Left ventricle myocardium inferior (tissue), 1 donor: ENCODE measurements at regions not wholly inside any gene's neighbourhood (a gene's known extent, or its start where the extent isn't known, plus 50 kb on each side); places are given as distances from the start of the nearest gene placed in this dataset.

Source experiments
- DNase-seq: peaks from one replicate; pipeline ENCODE4 v3.0.0-alpha.2; 2020
- H3K27ac ChIP-seq: fragments of 200-600 bp; replicated peaks from 2 replicates; pipeline ENCODE4 v1.8.0; 2021
- H3K27me3 ChIP-seq: fragments of 200-600 bp; 2 replicates; pipeline ENCODE4 v1.8.0; 2021; ENCODE audit warnings: low read depth
- H3K36me3 ChIP-seq: fragments of 200-600 bp; 2 replicates; pipeline ENCODE4 v1.8.0; 2021
- H3K4me1 ChIP-seq: fragments of 200-600 bp; 2 replicates; pipeline ENCODE4 v1.8.0; 2021
- H3K4me3 ChIP-seq: fragments of 200-600 bp; 2 replicates; pipeline ENCODE4 v1.8.0; 2021; ENCODE audit warnings: mild to moderate bottlenecking, moderate library complexity
- H3K9me3 ChIP-seq: fragments of 200-600 bp; replicated peaks from 2 replicates; pipeline ENCODE4 v1.8.0; 2021
- intact Hi-C: fragments of 100-400 bp; cut with micrococcal nuclease; formaldehyde crosslinking; loops from one replicate; pipeline ENCODE4 v1.11.0; 2022
- TF ChIP-seq, protein P1 (sequence below): fragments of 200-600 bp; IDR thresholded peaks from 2 replicates; pipeline ENCODE4 v1.8.0; 2021; ENCODE audit warnings: antibody characterized with exemption, mild to moderate bottlenecking, borderline replicate concordance
- donor health status: DM: no; HTN: yes; CAD: no; lungs with severe emphysema.

DNA sequence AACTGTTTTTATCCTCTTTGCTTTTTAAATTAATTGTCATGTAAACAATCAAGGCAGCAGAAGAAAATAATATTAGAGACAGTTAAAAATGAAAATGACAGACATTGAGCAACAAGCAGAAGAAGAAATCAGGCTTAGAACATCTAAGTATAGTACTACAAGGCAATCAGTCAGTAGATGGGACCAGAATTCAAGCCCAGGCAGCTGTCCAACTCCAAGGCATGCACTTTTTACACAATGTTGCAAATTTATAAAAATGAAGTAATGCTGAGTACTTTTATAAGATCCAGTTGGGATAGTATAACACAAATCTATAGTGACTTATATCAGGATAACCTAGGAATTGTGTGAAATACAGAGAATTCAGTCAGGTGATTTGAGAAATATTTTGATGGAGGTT lies 2815.8 kb downstream of the PCDH9 start:
- Histone ChIP-seq H3K27me3 (no peaks in the 10 kb centered on the region), H3K9me3 (no peaks in the 10 kb centered on the region), H3K27ac (no peak overlapping the region), H3K36me3 (no peaks in the 10 kb centered on the region), H3K4me1 (no peaks in the 10 kb centered on the region), H3K4me3 (no peak overlapping the region)
- intact Hi-C loops, result no loop called here
- TF ChIP-seq, protein P1, sequence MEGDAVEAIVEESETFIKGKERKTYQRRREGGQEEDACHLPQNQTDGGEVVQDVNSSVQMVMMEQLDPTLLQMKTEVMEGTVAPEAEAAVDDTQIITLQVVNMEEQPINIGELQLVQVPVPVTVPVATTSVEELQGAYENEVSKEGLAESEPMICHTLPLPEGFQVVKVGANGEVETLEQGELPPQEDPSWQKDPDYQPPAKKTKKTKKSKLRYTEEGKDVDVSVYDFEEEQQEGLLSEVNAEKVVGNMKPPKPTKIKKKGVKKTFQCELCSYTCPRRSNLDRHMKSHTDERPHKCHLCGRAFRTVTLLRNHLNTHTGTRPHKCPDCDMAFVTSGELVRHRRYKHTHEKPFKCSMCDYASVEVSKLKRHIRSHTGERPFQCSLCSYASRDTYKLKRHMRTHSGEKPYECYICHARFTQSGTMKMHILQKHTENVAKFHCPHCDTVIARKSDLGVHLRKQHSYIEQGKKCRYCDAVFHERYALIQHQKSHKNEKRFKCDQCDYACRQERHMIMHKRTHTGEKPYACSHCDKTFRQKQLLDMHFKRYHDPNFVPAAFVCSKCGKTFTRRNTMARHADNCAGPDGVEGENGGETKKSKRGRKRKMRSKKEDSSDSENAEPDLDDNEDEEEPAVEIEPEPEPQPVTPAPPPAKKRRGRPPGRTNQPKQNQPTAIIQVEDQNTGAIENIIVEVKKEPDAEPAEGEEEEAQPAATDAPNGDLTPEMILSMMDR, result no peak
- DNase-seq, result no peak

DNA sequence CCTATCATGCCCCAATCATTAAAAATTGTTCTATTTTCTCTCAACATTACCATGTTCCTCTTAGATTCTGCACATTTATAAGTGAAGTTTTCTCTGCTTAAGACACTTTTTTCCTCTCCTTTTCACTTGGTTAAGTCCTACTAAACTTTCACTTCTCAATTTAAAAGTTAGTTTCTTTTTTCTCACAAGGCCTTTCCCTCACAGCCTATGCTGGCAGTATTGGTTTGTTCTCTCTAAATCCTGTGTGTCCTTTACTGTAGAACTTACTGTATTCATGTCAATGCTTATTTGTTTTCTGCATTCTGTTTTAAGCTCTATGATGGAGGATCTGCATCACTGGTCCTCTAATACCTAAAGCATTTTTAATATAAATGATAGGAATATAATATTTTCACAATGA lies 2816.6 kb downstream of the PCDH9 start:
- intact Hi-C loops, result no loop called here
- TF ChIP-seq, protein P1, result no peak
- no peaks in the 10 kb centered on the region for H3K9me3 ChIP-seq

DNA sequence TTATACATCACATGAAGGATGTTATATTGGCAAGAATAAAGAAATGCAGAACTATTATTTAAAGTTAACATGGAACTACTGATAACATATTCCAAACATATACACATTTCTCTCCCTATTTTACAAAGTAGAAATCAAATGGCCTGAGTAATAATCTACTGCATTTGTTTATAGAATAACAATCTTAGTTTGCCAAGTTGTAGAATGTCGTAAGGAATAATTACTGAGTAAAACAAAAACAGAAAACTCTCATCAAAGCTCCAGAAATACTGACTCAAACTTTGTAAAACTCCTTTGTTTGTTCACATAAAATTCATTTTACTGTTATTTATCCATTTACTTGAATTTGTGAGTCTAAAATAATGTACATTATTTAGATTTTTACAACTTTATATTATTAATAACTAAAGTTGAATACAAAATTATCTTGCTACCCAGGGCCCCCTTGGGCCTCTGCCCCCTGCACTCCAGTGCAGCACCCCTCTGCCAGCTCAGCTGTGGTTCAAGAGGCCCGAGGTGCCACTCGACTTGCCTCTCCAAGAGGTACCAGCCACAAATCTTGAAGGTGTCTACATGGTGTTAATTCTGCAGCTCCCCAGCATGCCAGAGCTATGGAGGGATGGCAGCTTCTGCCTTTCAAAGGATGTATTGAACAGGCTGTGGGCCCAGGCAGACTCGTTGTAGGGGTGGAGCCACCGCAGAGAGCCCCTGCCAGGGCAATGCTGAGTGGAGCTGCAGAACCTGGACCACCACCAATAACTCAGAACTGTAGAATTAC lies 2819.7 kb downstream of the PCDH9 start:
- no peak for DNase-seq
- intact Hi-C loops, result no loop called here
- Histone ChIP-seq H3K27ac (no peak overlapping the region), H3K27me3 (no peaks in the 10 kb centered on the region), H3K9me3 (no peaks in the 10 kb centered on the region), H3K4me3 (no peak overlapping the region), H3K4me1 (no peaks in the 10 kb centered on the region), H3K36me3 (no peaks in the 10 kb centered on the region)
- TF ChIP-seq, protein P1, result no peak

More for the DNA sequence above, 2816.6 kb downstream of the PCDH9 start:
- no peak overlapping the region for H3K27ac ChIP-seq
- H3K36me3 ChIP-seq, result no peaks in the 10 kb centered on the region
- H3K27me3 ChIP-seq, result no peaks in the 10 kb centered on the region
- H3K4me1 ChIP-seq, result no peaks in the 10 kb centered on the region
- H3K4me3 ChIP-seq, result no peak overlapping the region
- DNase-seq, result no peak

DNA sequence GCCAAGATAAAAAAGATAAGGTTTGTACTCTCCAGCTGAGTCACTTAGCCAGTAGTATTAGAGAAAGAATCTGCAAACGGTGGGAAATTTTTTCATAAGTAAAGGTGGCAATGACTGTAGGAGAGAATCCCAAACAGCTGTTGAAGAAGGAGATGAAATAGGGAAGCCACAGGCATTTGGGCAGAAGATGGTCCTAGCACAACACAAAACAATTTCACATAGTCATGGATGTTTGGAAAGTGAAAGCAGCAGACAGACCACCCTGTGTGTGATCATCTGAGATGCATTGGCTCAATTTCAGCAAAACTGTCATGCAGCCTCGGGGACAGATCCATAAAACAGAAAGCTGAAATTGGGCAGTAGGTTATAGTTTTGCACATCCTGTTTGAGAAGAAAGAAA lies 2832.4 kb downstream of the PCDH9 start:
- Histone ChIP-seq H3K4me1 (no peaks in the 10 kb centered on the region), H3K36me3 (no peaks in the 10 kb centered on the region), H3K4me3 (no peak overlapping the region), H3K27ac (no peak overlapping the region), H3K27me3 (no peaks in the 10 kb centered on the region), H3K9me3 (no peaks in the 10 kb centered on the region)
- DNase-seq, result no peak
- intact Hi-C loops, result no loop called here
- TF ChIP-seq, protein P1, result no peak

DNA sequence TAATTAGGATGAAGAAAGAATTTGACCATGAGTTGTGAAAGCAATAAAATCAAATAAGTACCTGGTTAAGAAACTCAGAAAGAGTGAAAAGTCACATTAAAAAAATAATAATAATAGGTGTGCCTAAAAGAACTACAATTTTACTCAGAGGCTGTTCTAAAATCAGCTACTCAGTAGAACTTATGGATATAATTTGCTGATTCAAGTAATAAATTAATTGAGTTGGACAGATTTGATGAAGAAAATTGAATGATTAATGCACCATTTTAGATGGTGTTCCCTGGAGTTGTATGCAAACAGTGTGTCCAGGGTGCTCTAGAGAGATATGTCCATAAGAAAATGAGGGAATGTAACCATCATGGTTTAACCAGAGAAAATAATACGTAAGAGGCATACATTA lies 2852.5 kb downstream of the PCDH9 start:
- Histone ChIP-seq H3K4me1 (no peaks in the 10 kb centered on the region), H3K36me3 (no peaks in the 10 kb centered on the region), H3K27ac (no peak overlapping the region), H3K27me3 (no peaks in the 10 kb centered on the region), H3K9me3 (peaks cover 14% of the 10 kb centered on the region), H3K4me3 (no peak overlapping the region)
- TF ChIP-seq, protein P1, result no peak
- DNase-seq, result no peak
- intact Hi-C loops, result no loop called here
